ENCODE measurements at regions not wholly inside any gene's neighbourhood (a gene's known extent, or its start where the extent isn't known, plus 50 kb on each side); places are given as distances from the start of the nearest gene placed in this dataset.
"Not testable (repeated sequence)": the region's sequence is repeated elsewhere in the genome, so short reads cannot be mapped to it uniquely, and the experiment has no call there.

GRCh38 chr10:27349987-27350386 lies 109.4 kb upstream of the ACBD5 start:
- intact Hi-C loops (cut with micrococcal nuclease): no loop called here

DNA sequence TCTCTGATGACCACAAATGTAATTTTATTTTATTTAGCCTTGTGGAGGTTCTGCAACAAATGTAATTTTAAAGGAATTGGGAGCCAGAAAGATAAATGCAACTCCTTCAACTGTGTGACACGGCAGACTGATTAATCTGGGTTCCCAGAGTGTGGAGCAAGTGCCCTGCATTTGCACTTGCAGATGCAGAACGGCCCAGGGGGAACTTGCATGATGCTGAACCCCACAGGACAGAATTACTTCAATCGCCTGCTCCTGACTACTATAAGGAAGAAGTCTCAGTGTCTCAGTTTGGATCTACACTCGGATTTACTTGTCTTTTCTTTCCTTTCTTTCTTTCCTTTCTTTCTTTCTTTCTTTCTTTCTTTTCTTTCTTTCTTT lies 107.2 kb upstream of the ACBD5 start:
- intact Hi-C loops (cut with micrococcal nuclease): not testable (repeated sequence)

- intact Hi-C loops (cut with micrococcal nuclease): no loop called here
Observed at GRCh38 chr10:27345455-27345920, 104.9 kb upstream of the ACBD5 start.

- intact Hi-C loops (cut with micrococcal nuclease): no loop called here
Observed at GRCh38 chr10:27344568-27345454, 104.2 kb upstream of the ACBD5 start.

DNA sequence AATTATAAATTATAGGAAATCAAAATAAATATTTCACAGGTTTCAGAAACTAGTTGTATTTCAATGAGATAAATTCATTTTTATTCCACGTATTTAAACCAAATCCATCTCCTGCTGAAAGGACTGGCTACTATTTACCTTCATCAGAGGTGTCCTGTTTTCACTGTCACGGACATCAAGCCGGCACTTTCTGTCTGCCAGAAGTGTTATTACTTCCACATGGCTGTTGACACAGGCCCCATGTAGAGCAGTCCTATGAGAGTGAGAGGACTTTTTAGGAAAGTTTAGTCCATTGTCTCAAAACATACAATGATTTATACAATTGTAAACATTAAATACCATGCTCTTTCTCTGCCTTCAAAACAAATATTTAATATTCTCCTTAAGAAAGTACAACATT lies 100.4 kb upstream of the ACBD5 start:
- intact Hi-C loops (cut with micrococcal nuclease): no loop called here

GRCh38 chr10:27335246-27335645 lies 94.6 kb upstream of the ACBD5 start:
- intact Hi-C loops (cut with micrococcal nuclease): not testable (repeated sequence)

DNA sequence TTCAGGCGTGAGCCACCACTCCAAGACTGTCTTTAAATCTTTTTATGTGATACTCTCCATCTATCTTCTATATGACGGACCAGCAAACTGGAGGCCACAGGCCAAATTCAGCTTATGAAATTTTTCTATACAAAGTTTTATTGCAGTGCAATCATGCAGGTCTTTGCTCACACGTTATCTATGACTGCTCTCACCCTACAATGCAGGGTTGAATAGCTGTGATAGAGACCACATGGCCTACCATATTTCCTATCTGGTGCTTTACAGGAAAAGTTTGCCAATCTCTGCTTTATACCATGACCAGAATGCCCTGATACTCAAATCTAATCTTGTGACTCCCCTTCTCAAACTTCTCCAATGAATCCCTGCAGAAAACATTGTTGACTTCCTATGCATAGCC lies 89.5 kb upstream of the ACBD5 start:
- intact Hi-C loops (cut with micrococcal nuclease): no loop called here

GRCh38 chr10:27328946-27329345 lies 88.3 kb upstream of the ACBD5 start:
- intact Hi-C loops (cut with micrococcal nuclease): no loop called here

DNA sequence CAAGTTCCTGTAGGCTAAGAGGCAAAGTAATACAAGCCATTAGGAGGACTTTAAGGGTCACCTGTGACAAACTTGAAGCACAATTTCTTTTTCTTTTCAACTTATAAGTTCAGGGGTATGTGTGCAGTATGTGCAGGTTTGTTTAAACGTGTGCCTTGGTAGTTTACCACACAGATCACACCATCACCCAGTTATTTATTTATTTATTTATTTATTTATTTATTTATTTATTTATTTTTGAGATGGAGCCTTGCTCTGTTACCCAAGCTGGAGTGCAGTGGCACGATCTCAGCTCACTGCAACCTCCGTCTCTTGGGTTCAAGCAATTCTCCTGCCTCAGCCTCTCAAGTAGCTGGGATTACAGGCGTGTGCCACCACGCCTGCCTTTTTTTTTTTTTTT lies 86.2 kb upstream of the ACBD5 start:
- intact Hi-C loops (cut with micrococcal nuclease): not testable (repeated sequence)

GRCh38 chr10:27319752-27320431 lies 79.3 kb upstream of the ACBD5 start:
- intact Hi-C loops (cut with micrococcal nuclease): no loop called here

- intact Hi-C loops (cut with micrococcal nuclease): not testable (repeated sequence)
Observed at GRCh38 chr10:27319139-27319538, 78.5 kb upstream of the ACBD5 start.

DNA sequence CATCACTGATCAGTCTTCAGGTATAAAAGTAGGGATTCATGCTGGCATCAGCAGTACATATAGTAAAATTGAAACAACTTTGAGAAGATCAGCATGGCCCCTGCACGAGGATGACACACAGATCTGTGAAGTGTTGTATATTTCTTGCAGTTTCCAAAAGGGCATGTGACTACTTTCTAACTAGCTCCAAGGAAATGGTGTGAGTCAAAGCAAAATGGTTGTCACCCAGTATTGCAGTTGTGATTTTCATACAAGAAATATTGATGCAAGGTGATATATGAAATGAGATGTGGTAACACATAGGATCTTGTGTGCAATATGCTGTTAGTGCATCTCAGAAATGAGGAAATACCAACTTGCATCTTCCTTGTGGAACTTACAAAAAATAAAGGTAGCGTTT lies 74.5 kb upstream of the ACBD5 start:
- intact Hi-C loops (cut with micrococcal nuclease): not testable (repeated sequence)

GRCh38 chr10:27313586-27313985 lies 73.0 kb upstream of the ACBD5 start:
- intact Hi-C loops (cut with micrococcal nuclease): not testable (repeated sequence)

DNA sequence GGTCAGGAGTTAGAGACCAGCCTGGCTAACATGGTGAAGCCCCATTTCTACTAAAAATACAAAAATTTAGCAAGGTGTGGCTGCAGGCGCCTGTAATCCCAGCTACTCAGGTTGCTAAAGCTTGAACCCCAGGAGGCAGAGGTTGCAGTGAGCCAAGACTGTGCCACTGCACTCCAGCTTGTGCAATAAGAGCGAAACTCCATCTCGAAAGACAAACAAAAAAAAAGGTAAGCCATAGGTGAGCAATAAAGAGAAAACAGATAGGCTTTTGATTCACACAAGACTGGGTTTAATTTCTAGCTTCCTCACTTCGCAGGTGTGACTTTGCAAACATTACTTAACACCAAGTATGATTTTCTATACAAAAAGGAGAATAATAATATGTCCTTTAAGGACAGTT lies 72.3 kb upstream of the ACBD5 start:
- intact Hi-C loops (cut with micrococcal nuclease): no loop called here

- intact Hi-C loops (cut with micrococcal nuclease): not testable (repeated sequence)
Observed at GRCh38 chr10:27311809-27312208, 71.2 kb upstream of the ACBD5 start.

GRCh38 chr10:27298522-27298850 lies 57.9 kb upstream of the ACBD5 start:
- intact Hi-C loops (cut with micrococcal nuclease): not testable (repeated sequence)

DNA sequence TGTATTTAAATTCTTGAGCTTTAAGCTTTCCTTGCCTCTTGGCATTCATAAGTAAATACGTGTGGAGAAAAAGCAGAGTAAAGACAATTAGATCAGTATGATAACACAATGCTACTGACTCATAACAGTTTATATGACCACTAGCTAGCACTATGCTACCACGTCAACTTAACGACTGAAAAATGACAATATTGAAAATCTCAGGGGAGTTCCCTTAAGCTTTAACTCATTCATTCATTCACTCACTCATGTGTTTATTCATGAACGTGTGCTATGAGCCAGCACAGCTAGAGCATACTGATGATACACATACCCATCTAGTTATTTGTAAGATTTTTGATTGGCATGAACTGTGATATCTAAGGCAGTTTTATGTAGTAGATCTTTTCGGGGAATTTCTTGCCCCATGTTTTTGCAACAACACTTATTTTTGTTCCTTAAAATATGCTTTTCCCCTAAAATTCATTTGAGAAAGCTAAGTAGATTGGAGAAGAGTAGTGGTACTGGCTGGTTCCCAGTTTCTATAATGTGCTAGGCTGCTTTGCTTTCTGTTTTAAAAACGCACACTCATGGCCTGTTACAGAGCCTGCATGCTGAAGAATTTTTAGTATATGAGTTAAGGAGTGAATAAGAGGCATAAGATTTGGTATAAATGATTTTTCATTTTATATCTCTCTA lies 57.4 kb upstream of the ACBD5 start:
- intact Hi-C loops (cut with micrococcal nuclease): no loop called here

DNA sequence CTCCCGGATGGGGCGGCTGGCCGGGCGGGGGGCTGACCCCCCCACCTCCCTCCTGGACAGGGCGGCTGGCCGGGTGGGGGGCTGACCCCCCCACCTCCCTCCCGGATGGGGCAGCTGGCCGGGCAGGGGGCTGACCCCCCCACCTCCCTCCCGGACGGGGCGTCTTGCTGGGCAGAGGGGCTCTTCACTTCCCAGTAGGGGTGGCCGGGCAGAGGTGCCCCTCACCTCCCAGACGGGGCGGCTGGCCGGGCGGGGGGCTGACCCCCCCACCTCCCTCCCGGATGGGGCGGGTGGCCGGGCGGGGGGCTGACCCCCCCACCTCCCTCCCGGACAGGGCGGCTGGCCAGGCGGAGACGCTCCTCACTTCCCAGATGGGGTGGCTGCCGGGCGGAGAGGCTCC lies 55.7 kb upstream of the ACBD5 start:
- intact Hi-C loops (cut with micrococcal nuclease): not testable (repeated sequence)

- intact Hi-C loops (cut with micrococcal nuclease): not testable (repeated sequence)
Observed at GRCh38 chr10:27291253-27291895, 50.8 kb upstream of the ACBD5 start.
